Vagina (tissue), 2 donors: ENCODE measurements at regions not wholly inside any gene's neighbourhood (a gene's known extent, or its start where the extent isn't known, plus 50 kb on each side); places are given as distances from the start of the nearest gene placed in this dataset.

Experiments used
- DNase-seq, 2 donors: peaks; one replicate each; pipeline ENCODE4 v3.0.0-alpha.2; 2017; ENCODE audit errors: extremely low spot score in 2 of 2
- H3K27ac ChIP-seq: fragments of 200-600 bp; sonication (generic); one replicate; pipeline ENCODE4 v1.5.1; 2019
- H3K27me3 ChIP-seq: fragments of 200-600 bp; sonication (generic); one replicate; pipeline ENCODE4 v1.5.1; 2019
- H3K36me3 ChIP-seq, 2 donors: fragments of 200-600 bp; sonication (generic); one replicate each; pipeline ENCODE4 v1.5.1; 2017 to 2019
- H3K4me1 ChIP-seq: fragments of 200-600 bp; sonication (generic); one replicate; pipeline ENCODE4 v1.5.1; 2019
- H3K4me3 ChIP-seq, 2 donors: fragments of 200-600 bp; sonication (generic); 1 replicate in 1 of 2; 2 replicates in 1 of 2; pipeline ENCODE4 v1.5.1; 2016 to 2019
- H3K9me3 ChIP-seq: fragments of 200-600 bp; sonication (generic); one replicate; pipeline ENCODE4 v1.5.1; 2019
- POLR2A ChIP-seq, 2 donors: fragments of 450-650 bp; IDR thresholded peaks; one replicate each; pipeline ENCODE4 v1.6.1; 2017; ENCODE audit warnings: antibody characterized with exemption in 2 of 2, mild to moderate bottlenecking in 2 of 2, moderate library complexity in 2 of 2
- POLR2AphosphoS5 ChIP-seq, 2 donors: sonication (generic); formaldehyde crosslinking; IDR thresholded peaks; one replicate each; pipeline ENCODE4 v1.9.0; 2017; ENCODE audit warnings: antibody characterized with exemption in 2 of 2, mild to moderate bottlenecking in 2 of 2, low read depth in 1 of 2; ENCODE audit not compliant: insufficient read depth in 1 of 2
- intact Hi-C: fragments of 100-400 bp; cut with DNase I; formaldehyde crosslinking; loops from one replicate; pipeline ENCODE4 v1.15.1; 2023
- TF ChIP-seq, protein P1 (sequence below), 3 experiments: fragments of 450-650 bp in 2 of 3; fragments of 200-600 bp in 1 of 3; sonication (generic) in 1 of 3; IDR thresholded peaks; one replicate each; pipeline ENCODE4 v1.5.1; 2017 to 2019; ENCODE audit warnings: antibody characterized with exemption in 3 of 3, mild to moderate bottlenecking in 2 of 3, moderate library complexity in 2 of 3

- intact Hi-C loops: no loop called here
- Histone ChIP-seq H3K36me3 (no peaks in the 10 kb centered on the region), H3K27me3 (no peaks in the 10 kb centered on the region), H3K4me3 (no peak overlapping the region), H3K4me1 (no peaks in the 10 kb centered on the region), H3K9me3 (no peaks in the 10 kb centered on the region), H3K27ac (no peak overlapping the region)
- TF ChIP-seq, protein P1, sequence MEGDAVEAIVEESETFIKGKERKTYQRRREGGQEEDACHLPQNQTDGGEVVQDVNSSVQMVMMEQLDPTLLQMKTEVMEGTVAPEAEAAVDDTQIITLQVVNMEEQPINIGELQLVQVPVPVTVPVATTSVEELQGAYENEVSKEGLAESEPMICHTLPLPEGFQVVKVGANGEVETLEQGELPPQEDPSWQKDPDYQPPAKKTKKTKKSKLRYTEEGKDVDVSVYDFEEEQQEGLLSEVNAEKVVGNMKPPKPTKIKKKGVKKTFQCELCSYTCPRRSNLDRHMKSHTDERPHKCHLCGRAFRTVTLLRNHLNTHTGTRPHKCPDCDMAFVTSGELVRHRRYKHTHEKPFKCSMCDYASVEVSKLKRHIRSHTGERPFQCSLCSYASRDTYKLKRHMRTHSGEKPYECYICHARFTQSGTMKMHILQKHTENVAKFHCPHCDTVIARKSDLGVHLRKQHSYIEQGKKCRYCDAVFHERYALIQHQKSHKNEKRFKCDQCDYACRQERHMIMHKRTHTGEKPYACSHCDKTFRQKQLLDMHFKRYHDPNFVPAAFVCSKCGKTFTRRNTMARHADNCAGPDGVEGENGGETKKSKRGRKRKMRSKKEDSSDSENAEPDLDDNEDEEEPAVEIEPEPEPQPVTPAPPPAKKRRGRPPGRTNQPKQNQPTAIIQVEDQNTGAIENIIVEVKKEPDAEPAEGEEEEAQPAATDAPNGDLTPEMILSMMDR (IDR thresholded peaks at IDR 0.05): no peak
- TF ChIP-seq POLR2A (IDR thresholded peaks at IDR 0.05): no peak
- no peak for TF ChIP-seq POLR2AphosphoS5 (IDR thresholded peaks at IDR 0.05; ENCODE audit: insufficient read depth in 1 of 2, low read depth in 1 of 2)
- no peak for DNase-seq
Measured at GRCh38 chr2:150228936-150229335, 258.5 kb downstream of the RND3 start.

DNA sequence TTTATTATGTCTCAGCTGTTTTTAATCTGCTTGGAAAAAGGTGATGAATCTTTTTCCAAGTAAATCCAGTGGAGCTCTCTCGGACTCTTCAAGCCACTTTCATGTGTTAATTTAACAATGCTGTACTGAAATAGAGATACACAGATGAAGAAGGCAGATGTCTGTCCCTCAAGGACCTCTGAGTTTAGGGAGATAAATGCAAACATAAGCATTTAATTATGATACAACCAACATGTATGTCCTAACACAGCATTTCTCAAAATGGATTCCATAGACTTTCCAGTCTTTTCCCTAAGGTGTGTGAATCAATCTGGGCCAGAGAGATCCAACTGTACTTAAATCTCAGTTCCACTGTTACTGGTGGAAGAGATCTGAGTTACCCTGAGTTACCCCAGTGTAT, 262.4 kb downstream of the RND3 start:
- Histone ChIP-seq H3K4me3 (no peak overlapping the region), H3K27ac (no peak overlapping the region), H3K36me3 (no peaks in the 10 kb centered on the region), H3K4me1 (no peaks in the 10 kb centered on the region), H3K9me3 (no peaks in the 10 kb centered on the region), H3K27me3 (no peaks in the 10 kb centered on the region)
- DNase-seq: no peak
- intact Hi-C loops: no loop called here
- TF ChIP-seq POLR2A (IDR thresholded peaks at IDR 0.05): no peak
- no peak for TF ChIP-seq POLR2AphosphoS5 (IDR thresholded peaks at IDR 0.05; ENCODE audit: insufficient read depth in 1 of 2, low read depth in 1 of 2)
- TF ChIP-seq, protein P1 (IDR thresholded peaks at IDR 0.05): no peak

DNA sequence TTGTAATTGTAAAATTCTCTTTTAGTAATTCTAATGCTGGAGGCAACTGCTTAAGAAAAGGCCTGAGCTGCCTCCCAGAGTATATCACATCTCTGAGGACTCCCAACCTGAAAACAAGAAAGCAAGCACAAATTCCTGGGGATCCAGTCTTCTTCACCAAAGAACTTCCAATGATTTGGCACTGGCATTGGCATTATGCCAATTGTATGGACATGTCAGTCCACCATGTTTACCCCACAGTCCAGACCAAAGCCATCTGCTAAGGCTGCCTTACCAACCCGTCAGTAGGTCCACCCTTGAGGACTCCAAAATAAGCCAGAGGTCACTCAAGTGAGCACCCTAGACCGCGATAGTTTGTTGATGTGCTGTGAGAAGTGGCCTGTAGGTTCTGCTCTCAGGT, 263.1 kb downstream of the RND3 start:
- no peak overlapping the region for H3K27ac ChIP-seq
- no peaks in the 10 kb centered on the region for H3K36me3 ChIP-seq
- intact Hi-C loops: no loop called here
- DNase-seq: no peak
- no peaks in the 10 kb centered on the region for H3K4me1 ChIP-seq
- no peak overlapping the region for H3K4me3 ChIP-seq
- TF ChIP-seq, protein P1 (IDR thresholded peaks at IDR 0.05): no peak
- TF ChIP-seq POLR2AphosphoS5 (IDR thresholded peaks at IDR 0.05; ENCODE audit: insufficient read depth in 1 of 2, low read depth in 1 of 2) (no peak), POLR2A (IDR thresholded peaks at IDR 0.05) (no peak)
- H3K27me3 ChIP-seq: no peaks in the 10 kb centered on the region
- no peaks in the 10 kb centered on the region for H3K9me3 ChIP-seq

GRCh38 chr2:150222942-150223341, 264.5 kb downstream of the RND3 start:
- Histone ChIP-seq H3K27me3 (no peaks in the 10 kb centered on the region), H3K27ac (no peak overlapping the region), H3K9me3 (no peaks in the 10 kb centered on the region), H3K4me1 (no peaks in the 10 kb centered on the region), H3K36me3 (no peaks in the 10 kb centered on the region), H3K4me3 (no peak overlapping the region)
- DNase-seq: no peak
- intact Hi-C loops: no loop called here
- TF ChIP-seq POLR2AphosphoS5 (IDR thresholded peaks at IDR 0.05; ENCODE audit: insufficient read depth in 1 of 2, low read depth in 1 of 2) (no peak), POLR2A (IDR thresholded peaks at IDR 0.05) (no peak)
- TF ChIP-seq, protein P1 (IDR thresholded peaks at IDR 0.05): no peak

- no peak overlapping the region for H3K27ac ChIP-seq
- no peaks in the 10 kb centered on the region for H3K9me3 ChIP-seq
- TF ChIP-seq, protein P1 (IDR thresholded peaks at IDR 0.05): no peak
- no peak for TF ChIP-seq POLR2AphosphoS5 (IDR thresholded peaks at IDR 0.05; ENCODE audit: insufficient read depth in 1 of 2, low read depth in 1 of 2)
- no peak for TF ChIP-seq POLR2A (IDR thresholded peaks at IDR 0.05)
- H3K4me3 ChIP-seq: no peak overlapping the region
- intact Hi-C loops: no loop called here
- H3K36me3 ChIP-seq: no peaks in the 10 kb centered on the region
- H3K27me3 ChIP-seq: no peaks in the 10 kb centered on the region
- no peak for DNase-seq
- no peaks in the 10 kb centered on the region for H3K4me1 ChIP-seq
Measured at GRCh38 chr2:150222379-150222778, 265.1 kb downstream of the RND3 start.
